IMR-90 (cell line): ENCODE measurements at regions not wholly inside any gene's neighbourhood (a gene's known extent, or its start where the extent isn't known, plus 50 kb on each side); places are given as distances from the start of the nearest gene placed in this dataset.

ENCODE experiments used
- ATAC-seq: fragments of 200-7000 bp; cut with Tn5 transposase; 2 replicates; pipeline ENCODE4 v1.9.1; 2020; ENCODE audit warnings: low read depth, mild to moderate bottlenecking, moderate library complexity
- BruUV-seq: library from RNA; stranded (reverse); fragments of 400-500 nt; replicated peaks from 2 replicates; lab custom pipeline; 2021; lab: Mats Ljungman, UMichigan
- CTCF ChIA-PET: fragments of 300-600 bp; formaldehyde crosslinking; extraction: SDS; loops from one replicate; lab custom pipeline; 2021; ENCODE audit warnings: antibody characterized with exemption; lab: Yijun Ruan, JAX
- POLR2A ChIA-PET: fragments of 300-600 bp; sonication (Branson Sonifier 250); formaldehyde crosslinking; loops from one replicate; lab custom pipeline; 2022; ENCODE audit warnings: antibody characterized with exemption; ENCODE audit not compliant: unreplicated experiment; lab: Charles Lee
- DNase-seq: peaks from one replicate; pipeline ENCODE4 v3.0.0; 2013
- H2AFZ ChIP-seq: replicated peaks from 2 replicates; pipeline ENCODE3; 2013; ENCODE audit warnings: low read length, mild to moderate bottlenecking; ENCODE audit not compliant: poor library complexity
- H2AK5ac ChIP-seq: 2 replicates; pipeline ENCODE4 v1.6.1; 2013; ENCODE audit warnings: low read depth, low read length, inconsistent platforms
- H2AK9ac ChIP-seq: replicated peaks from 2 replicates; pipeline ENCODE3; 2013; ENCODE audit warnings: mild to moderate bottlenecking, low read depth, low read length, moderate library complexity; ENCODE audit not compliant: poor library complexity
- H2BK120ac ChIP-seq: 2 replicates; pipeline ENCODE4 v1.6.1; 2013; ENCODE audit warnings: low read depth, low read length, inconsistent platforms
- H2BK15ac ChIP-seq: 3 replicates; pipeline ENCODE4 v1.6.1; 2013; ENCODE audit warnings: low read depth, low read length, inconsistent platforms
- H2BK20ac ChIP-seq: 2 replicates; pipeline ENCODE4 v1.6.1; 2013; ENCODE audit warnings: low read depth, mild to moderate bottlenecking, inconsistent platforms, low read length, moderate library complexity
- H2BK5ac ChIP-seq: 2 replicates; pipeline ENCODE4 v1.6.1; 2013; ENCODE audit warnings: mild to moderate bottlenecking, low read depth, low read length, inconsistent platforms; ENCODE audit not compliant: poor library complexity, severe bottlenecking
- H3K14ac ChIP-seq: replicated peaks from 2 replicates; pipeline ENCODE4 v1.6.1; 2013; ENCODE audit warnings: low read depth, low read length, inconsistent platforms
- H3K18ac ChIP-seq: 2 replicates; pipeline ENCODE4 v1.6.1; 2013; ENCODE audit warnings: low read depth, low read length, control low read depth
- H3K23ac ChIP-seq: 2 replicates; pipeline ENCODE4 v1.6.1; 2013; ENCODE audit warnings: low read depth, low read length, inconsistent platforms
- H3K27ac ChIP-seq: 2 replicates; pipeline ENCODE4 v1.5.1; 2013; ENCODE audit warnings: mild to moderate bottlenecking, control low read depth, low read length; ENCODE audit not compliant: insufficient read depth
- H3K27me3 ChIP-seq: 2 replicates; pipeline ENCODE4 v1.6.1; 2013; ENCODE audit warnings: low read length; ENCODE audit not compliant: control insufficient read depth, insufficient read depth
- H3K36me3 ChIP-seq: 2 replicates; pipeline ENCODE4 v1.6.1; 2013; ENCODE audit warnings: low read length, mixed read lengths; ENCODE audit not compliant: control insufficient read depth, insufficient read depth
- H3K4ac ChIP-seq: 2 replicates; pipeline ENCODE4 v1.6.1; 2013; ENCODE audit warnings: low read depth, low read length, inconsistent platforms
- H3K4me1 ChIP-seq: 2 replicates; pipeline ENCODE4 v1.6.1; 2013; ENCODE audit warnings: low read length, mixed read lengths; ENCODE audit not compliant: control insufficient read depth, insufficient read depth
- H3K4me2 ChIP-seq: 2 replicates; pipeline ENCODE4 v1.6.1; 2013; ENCODE audit warnings: low read depth, mild to moderate bottlenecking, control low read depth, low read length, moderate library complexity
- H3K4me3 ChIP-seq: 2 replicates; pipeline ENCODE4 v1.5.1; 2013; ENCODE audit warnings: low read depth, mild to moderate bottlenecking, control low read depth, low read length, moderate library complexity; ENCODE audit not compliant: insufficient read depth
- H3K56ac ChIP-seq: 2 replicates; pipeline ENCODE4 v1.6.1; 2013; ENCODE audit warnings: low read length, inconsistent platforms; ENCODE audit not compliant: insufficient read depth; ENCODE audit errors: extremely low read depth
- H3K79me1 ChIP-seq, 2 experiments: 2 replicates each; pipeline ENCODE4 v1.6.1; 2013; ENCODE audit warnings: low read length in 2 of 2, inconsistent platforms in 1 of 2, low read depth in 1 of 2
- H3K9ac ChIP-seq: 2 replicates; pipeline ENCODE4 v1.6.1; 2013; ENCODE audit warnings: low read depth, low read length, control low read depth
- H3K9me1 ChIP-seq: 2 replicates; pipeline ENCODE4 v1.6.1; 2013; ENCODE audit warnings: low read length, inconsistent platforms; ENCODE audit not compliant: insufficient read depth
- H3K9me3 ChIP-seq: 2 replicates; pipeline ENCODE4 v1.6.1; 2013; ENCODE audit warnings: low read length; ENCODE audit not compliant: control insufficient read depth, insufficient read depth
- H4K20me1 ChIP-seq: 2 replicates; pipeline ENCODE4 v1.6.1; 2013; ENCODE audit warnings: low read length, inconsistent platforms; ENCODE audit not compliant: insufficient read depth
- H4K5ac ChIP-seq: 2 replicates; pipeline ENCODE4 v1.6.1; 2013; ENCODE audit warnings: mild to moderate bottlenecking, low read depth, low read length, control low read depth
- H4K8ac ChIP-seq, 2 experiments: 2 replicates each; pipeline ENCODE4 v1.6.1; 2013; ENCODE audit warnings: low read depth in 2 of 2, low read length in 2 of 2, control low read depth in 1 of 2, inconsistent platforms in 1 of 2
- H4K91ac ChIP-seq: 2 replicates; pipeline ENCODE4 v1.6.1; 2013; ENCODE audit warnings: low read depth, low read length, inconsistent platforms; ENCODE audit not compliant: insufficient read depth
- CEBPB ChIP-seq: IDR thresholded peaks from 2 replicates; pipeline ENCODE4 v1.6.1; 2012; ENCODE audit warnings: low read depth, low read length, improper control_type of control experiment
- CTCF ChIP-seq: conservative IDR thresholded peaks from 2 replicates; pipeline ENCODE4 v1.5.1; 2012; ENCODE audit warnings: mild to moderate bottlenecking, low read depth, low read length, improper control_type of control experiment
- ELK1 ChIP-seq: fragments of 150-350 bp; IDR thresholded peaks from 2 replicates; pipeline ENCODE4 v1.6.1; 2016; ENCODE audit warnings: low read depth, mild to moderate bottlenecking, low read length, moderate library complexity, borderline replicate concordance
- FOS ChIP-seq: fragments of 150-350 bp; IDR thresholded peaks from 2 replicates; pipeline ENCODE4 v1.6.1; 2016; ENCODE audit warnings: low read depth, low read length
- MAFK ChIP-seq: IDR thresholded peaks from 2 replicates; pipeline ENCODE4 v1.6.1; 2012; ENCODE audit warnings: low read depth, low read length, improper control_type of control experiment
- MAZ ChIP-seq: IDR thresholded peaks from 2 replicates; pipeline ENCODE4 v1.6.1; 2012; ENCODE audit warnings: low read depth, mild to moderate bottlenecking, low read length, improper control_type of control experiment, moderate library complexity, borderline replicate concordance
- MXI1 ChIP-seq: IDR thresholded peaks from 2 replicates; pipeline ENCODE4 v1.6.1; 2012; ENCODE audit warnings: low read depth, mild to moderate bottlenecking, low read length, moderate library complexity, borderline replicate concordance
- RCOR1 ChIP-seq: IDR thresholded peaks from 2 replicates; pipeline ENCODE4 v1.6.1; 2012; ENCODE audit warnings: mild to moderate bottlenecking, low read length, improper control_type of control experiment; ENCODE audit not compliant: insufficient replicate concordance
- USF2 ChIP-seq: fragments of 150-350 bp; IDR thresholded peaks from 2 replicates; pipeline ENCODE4 v1.6.1; 2017; ENCODE audit warnings: mild to moderate bottlenecking, antibody characterized with exemption, low read length, low read depth
- WGBS, 2 experiments: methylation state at CpG; one replicate each; pipeline versions ENCODE4 v1.1.5 to v1.1.7; 2013; ENCODE audit warnings: missing lambda C conversion rate in 2 of 2; ENCODE audit not compliant: insufficient read length in 1 of 2; ENCODE audit errors: extremely low coverage in 2 of 2; 5-methylcytosine and 5-hydroxymethylcytosine counted together
- dilution Hi-C: fragments of 300-500 bp; cut with HindIII; formaldehyde crosslinking; loops from one replicate; pipeline ENCODE4 v1.14.3; 2018; ENCODE audit warnings: low sequenced_read_pairs; ENCODE audit not compliant: unreplicated experiment
- in situ Hi-C: fragments of 300-500 bp; cut with MboI; formaldehyde crosslinking; loops from 3 replicates; pipeline ENCODE4 v1.14.3; 2019; ENCODE audit warnings: low sequenced_read_pairs, inconsistent platforms, mixed read lengths
- intact Hi-C: fragments of 100-400 bp; cut with micrococcal nuclease; formaldehyde crosslinking; loops from 2 replicates; pipeline ENCODE4 v1.10.0; 2022

- Histone ChIP-seq H3K4me2 (no peak overlapping the region), H3K4me3 (no peak overlapping the region), H3K14ac (no peak overlapping the region), H3K18ac (no peak overlapping the region), H2BK20ac (no peak overlapping the region), H3K9me3 (no peaks in the 10 kb centered on the region), H3K4ac (no peak overlapping the region), H2AK5ac (no peak overlapping the region), H3K9me1 (peaks cover 4% of the 10 kb centered on the region), H4K8ac (no peak overlapping the region), H2BK120ac (no peak overlapping the region), H2BK5ac (no peak overlapping the region), H3K27ac (no peak overlapping the region), H3K23ac (no peak overlapping the region), H2AFZ (no peak overlapping the region), H3K56ac (no peak overlapping the region), H3K36me3 (no peaks in the 10 kb centered on the region), H2AK9ac (no peak overlapping the region), H4K20me1 (no peaks in the 10 kb centered on the region), H3K79me1 (no peaks in the 10 kb centered on the region), H3K4me1 (peaks cover 6% of the 10 kb centered on the region), H3K9ac (no peak overlapping the region), H4K5ac (no peak overlapping the region), H2BK15ac (no peak overlapping the region), H4K91ac (no peak overlapping the region), H3K27me3 (peaks cover 15% of the 10 kb centered on the region)
- CTCF ChIA-PET: no interaction called here
- dilution Hi-C loops (no loop called here), in situ Hi-C loops (no loop called here), intact Hi-C loops (no loop called here)
- TF ChIP-seq FOS (no peak), MAZ (no peak), USF2 (no peak), CEBPB (no peak), CTCF (no peak), MXI1 (no peak), RCOR1 (no peak), MAFK (no peak), ELK1 (no peak)
- WGBS, 2 experiments: no CpG with 5 or more reads among the region's 4 CpGs
- DNase-seq (no peak), ATAC-seq (no peak)
- no TSS peak for BruUV-seq
- POLR2A ChIA-PET: no interaction called here
Measured at GRCh38 chr10:78707745-78708144, 361.0 kb upstream of the ZMIZ1 start.
